Amniotic epithelial cell (primary cell): ENCODE measurements at regions not wholly inside any gene's neighbourhood (a gene's known extent, or its start where the extent isn't known, plus 50 kb on each side); places are given as distances from the start of the nearest gene placed in this dataset.

Source experiments
- DNase-seq: peaks from one replicate; pipeline ENCODE4 v3.0.0-alpha.2; 2010; ENCODE audit warnings: low read depth

DNA sequence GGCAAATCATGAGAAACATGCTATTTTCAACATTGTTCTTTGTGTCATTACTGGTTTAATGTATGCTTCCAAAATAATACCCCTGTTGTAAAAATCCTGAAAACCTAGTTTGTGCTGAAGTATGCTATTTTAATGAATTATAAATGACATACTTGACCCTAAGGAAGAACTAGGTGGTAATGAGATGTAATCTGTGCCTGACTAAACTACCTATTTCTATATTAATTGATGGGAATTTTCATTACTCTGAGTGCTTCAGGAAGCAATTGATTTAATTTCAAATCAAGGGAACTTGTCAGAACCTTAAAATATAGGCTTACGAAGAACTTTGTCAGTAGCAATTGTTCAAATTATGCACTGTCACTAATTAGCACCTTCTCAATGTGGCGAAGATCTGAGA is 1005.6 kb upstream of the SLC10A2 start:
- DNase-seq, result no peak

GRCh38 chr13:104065328-104065727 is 999.1 kb upstream of the SLC10A2 start:
- DNase-seq, result no peak

DNA sequence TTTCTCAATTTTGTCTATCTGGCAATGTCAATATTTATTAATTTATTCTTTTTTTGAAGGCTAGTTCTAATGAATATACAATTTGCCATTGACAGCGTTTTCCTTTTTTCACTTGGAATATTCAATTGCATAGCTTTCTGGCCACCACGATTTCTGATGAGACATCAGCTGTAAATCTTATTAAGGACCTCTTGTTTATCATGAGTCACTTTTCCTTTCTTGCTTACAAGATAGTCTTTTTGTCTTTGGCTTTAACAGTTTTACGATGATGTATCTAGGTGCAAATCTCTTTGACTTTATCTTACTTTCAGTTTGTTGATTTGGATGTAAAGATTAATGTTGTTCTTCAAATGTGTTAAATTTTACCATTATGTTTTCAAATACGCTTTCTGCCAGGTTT is 991.6 kb upstream of the SLC10A2 start:
- DNase-seq, result peak; percentile 47

- no peak for DNase-seq
Measured at GRCh38 chr13:104045907-104046306, 979.7 kb upstream of the SLC10A2 start.

DNA sequence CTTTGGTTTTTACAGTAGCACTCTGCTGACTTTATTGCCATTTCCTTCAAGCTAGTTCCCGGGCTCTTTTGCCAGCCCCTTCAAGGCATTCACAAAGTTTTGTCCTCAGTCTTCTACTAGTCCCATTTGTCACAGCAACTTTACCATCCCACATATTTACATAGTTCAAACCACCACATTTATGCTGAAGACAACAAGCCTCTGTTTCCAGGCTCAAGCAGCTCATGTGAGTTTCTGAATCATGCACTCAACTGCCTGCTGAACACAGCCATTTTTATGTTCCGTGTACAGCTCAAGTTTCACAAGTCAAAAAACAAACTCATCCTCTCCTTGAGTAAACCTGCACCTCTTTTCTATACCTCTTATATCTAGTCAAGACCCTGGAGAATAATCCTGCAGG is 977.0 kb upstream of the SLC10A2 start:
- peak; percentile 37 for DNase-seq

DNA sequence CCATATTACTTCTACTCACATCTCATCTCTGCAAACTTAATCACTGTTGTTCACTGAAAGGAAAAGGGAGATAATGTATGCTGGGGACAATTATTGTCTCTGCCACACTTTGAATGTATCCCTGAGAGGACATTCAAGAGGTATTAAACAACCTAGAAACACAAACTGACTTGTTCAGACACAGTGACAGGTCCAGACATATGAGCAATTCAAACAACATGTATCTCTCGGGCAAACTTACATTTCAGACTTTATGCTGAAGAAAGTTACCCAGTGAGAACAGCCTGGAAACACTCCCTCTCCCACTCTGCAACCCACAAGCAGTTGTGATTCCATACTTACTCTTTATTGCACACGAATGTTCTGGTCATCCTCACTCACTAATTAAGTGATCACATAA is 968.7 kb upstream of the SLC10A2 start:
- DNase-seq, result no peak

DNA sequence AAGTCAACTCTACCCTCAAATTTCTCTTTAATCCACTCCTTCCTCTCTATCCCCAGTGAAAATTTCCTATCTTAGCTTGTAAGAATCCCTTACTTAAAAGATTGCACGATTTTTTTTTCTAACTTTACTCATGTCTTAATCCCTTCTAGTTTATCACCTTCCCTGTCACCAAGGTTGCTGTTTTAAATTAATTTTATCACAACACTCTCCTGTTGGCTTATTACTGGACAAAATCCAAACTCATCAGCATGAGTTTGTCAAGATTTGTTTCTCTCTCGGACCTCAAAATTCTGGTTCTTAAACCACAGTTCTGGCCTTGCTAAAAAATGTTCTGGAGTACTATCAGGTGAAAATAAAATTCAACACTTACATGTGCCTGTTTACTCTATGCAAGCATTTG is 959.1 kb upstream of the SLC10A2 start:
- peak; percentile 56 for DNase-seq

DNA sequence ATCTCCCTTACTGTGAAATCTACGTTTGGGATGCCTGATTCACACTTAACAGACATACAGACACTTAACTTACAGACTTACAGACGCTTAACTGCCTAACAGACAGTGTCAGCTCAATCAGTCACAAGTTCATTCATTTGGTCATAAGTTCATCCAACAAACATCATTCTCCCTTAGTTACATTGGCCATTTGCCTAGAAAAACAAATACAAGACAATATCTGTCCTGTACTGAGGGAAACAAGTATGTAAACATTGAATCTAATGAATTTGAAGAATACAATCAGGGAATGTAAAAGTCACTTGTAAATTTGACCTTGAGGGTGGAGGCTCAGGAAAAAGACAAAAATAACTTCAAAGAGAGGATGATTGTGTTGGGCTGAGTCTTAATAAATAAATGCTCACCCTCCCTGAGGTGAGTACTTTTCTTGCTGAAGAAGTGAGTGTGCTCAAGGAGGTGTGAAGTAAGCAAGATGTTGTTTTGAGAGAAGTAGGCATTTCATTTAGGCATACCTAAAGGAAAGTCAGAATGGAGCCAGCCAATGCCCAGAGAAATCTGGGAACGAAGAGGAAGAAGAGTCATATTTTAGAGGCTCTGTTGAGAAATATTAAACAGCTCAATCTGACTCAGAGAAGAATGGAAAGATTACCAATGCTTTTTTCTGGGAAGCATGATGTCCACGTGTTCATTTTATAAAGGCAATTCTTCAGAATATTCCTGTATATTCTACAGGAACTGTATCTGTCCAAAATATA is 958.4 kb upstream of the SLC10A2 start:
- DNase-seq, result peak; percentile 59

DNA sequence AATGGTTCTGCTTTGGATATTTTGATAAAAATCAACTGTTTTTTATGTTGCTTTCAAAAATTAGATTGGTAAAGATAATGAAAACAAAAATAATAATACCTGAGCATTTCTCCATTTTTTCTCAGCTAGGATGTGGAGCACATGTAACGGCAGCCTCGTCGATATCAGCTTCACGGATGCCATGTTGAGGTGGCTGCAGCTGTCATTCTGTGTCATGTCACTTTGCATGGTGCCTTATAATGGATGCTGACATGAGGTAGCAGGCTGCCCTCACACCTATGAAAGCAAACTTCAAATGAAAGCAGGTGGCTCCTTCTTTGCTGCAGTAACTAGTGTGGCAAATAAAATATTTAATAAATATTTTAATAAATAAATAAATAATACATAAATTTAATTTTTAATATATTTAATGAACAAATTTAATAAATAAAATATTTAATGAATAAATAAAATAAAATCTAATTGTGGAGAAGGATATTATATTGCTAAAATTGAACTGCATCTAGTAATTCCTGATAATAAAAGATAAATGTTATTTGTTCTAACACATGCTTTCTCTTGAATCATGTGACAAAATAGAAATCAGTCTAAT is 955.7 kb upstream of the SLC10A2 start:
- DNase-seq, result no peak

GRCh38 chr13:104017317-104017716 is 951.1 kb upstream of the SLC10A2 start:
- no peak for DNase-seq

- DNase-seq, result peak; percentile 93
Measured at GRCh38 chr13:104015646-104016396, 949.6 kb upstream of the SLC10A2 start.

GRCh38 chr13:104014803-104015645 is 948.8 kb upstream of the SLC10A2 start:
- peak; percentile 91 for DNase-seq

DNA sequence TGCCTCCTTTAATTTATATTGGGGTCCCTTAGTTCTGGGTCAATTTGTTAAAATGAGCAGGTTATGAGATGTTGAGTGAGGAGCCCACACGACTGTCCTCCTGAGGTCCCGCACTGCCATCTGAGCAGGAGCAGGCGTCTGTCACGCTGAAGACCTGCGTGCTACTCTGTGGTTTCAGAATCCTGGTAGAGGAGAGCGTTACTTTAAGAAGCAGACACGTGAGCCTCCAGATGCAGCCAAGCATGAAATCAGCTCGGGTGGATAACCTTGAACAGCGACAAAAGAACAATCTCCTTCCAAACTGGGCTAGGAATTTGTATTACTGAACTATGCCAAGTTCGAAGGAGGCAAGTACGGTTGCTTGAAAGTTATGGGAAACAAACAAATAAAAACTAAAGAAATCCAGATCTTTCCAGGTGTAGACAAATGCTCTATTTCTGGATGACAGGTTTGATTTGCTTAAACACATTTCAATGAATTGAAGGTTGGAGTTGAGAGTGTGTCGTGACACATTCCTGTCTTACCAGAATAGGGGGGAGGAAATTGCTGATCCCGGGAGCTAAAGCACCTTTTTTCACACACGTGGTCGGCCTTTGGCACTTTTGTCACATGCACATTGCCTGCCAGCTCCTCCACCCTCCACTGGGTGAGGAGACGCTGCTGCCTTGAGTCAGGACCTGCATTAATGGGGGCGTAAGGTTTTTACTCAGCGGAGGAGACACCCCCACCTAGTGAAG is 945.5 kb upstream of the SLC10A2 start:
- DNase-seq, result peak; percentile 10

- peak; percentile 80 for DNase-seq
Measured at GRCh38 chr13:104008541-104009435, 942.6 kb upstream of the SLC10A2 start.

DNA sequence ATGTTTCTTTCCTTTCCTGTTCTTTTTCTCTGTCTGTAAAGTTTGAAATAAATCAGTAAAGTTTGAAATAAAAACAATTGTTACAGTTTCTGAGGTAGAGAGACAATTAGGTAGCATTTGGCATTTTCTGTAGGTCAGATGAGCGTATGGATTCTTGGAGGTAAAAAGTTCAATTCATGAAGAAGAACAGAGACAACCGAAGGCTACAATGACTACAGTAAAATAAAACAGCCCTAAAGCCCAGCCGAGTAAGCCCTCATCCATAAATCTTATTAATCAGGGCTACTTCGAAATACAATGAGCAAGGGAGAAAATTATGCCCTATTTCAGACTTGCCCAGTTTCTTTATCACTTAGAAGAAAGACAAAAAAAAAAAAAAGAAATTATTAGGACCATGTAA is 941.9 kb upstream of the SLC10A2 start:
- DNase-seq, result peak; percentile 16

DNA sequence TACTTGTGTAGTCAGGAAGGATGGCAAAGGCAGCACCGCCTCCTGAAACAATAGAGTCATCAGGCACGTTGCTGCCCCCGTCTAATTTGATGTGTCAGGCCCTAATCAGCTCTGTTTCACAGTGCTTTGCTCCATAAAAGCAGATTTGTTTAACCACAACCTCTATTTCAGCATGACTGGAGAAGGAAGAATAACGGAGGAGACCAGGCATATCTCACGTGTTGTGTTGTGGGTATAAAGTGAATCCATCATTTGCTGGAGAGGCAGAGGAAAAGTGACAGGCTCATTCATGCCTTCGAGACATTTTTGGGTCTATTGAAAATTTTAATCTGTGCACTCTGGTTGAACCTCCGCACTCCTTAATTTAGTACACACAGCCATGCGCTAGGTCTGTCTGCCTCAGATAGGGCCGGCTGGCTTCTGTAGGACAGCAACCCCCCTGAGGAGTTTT is 940.4 kb upstream of the SLC10A2 start:
- peak; percentile 94 for DNase-seq

DNA sequence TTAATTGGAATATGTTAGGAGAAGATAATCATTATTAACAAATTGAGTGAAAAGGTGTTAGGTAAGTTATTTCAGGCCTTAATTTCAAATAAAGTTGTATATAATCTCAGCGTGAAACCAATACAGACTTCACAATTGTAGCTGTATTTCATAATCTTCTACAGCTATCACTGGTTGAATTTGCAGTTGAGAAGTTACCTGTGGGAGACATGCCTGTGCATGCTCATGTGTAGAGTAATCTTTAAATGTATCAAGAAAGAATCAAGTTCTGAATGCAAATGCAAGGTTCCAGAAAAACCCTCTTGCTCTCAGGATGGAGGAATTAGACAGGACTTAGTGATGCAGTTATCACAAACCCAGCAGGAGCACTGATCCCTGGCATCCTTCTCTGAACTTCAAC is 938.4 kb upstream of the SLC10A2 start:
- no peak for DNase-seq

DNA sequence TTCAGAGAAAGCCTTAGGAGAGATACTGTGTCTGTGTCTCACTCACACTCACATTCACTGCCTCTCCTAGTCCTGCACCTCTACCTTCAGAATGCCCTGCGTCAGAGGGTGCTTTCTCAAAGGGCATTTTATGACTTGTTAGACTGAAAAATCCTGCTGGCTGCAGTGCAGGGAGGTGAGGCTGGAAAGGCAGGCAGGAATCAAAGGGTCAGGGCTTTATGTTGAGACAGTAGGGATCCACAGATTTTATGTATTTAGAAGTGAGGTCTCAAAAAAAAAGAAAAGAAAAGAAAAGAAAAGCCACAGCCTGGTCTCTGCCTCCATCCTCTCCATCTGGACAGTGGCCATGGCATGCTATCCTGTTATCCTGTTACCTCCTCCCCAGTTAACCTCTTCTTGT is 936.0 kb upstream of the SLC10A2 start:
- no peak for DNase-seq

DNA sequence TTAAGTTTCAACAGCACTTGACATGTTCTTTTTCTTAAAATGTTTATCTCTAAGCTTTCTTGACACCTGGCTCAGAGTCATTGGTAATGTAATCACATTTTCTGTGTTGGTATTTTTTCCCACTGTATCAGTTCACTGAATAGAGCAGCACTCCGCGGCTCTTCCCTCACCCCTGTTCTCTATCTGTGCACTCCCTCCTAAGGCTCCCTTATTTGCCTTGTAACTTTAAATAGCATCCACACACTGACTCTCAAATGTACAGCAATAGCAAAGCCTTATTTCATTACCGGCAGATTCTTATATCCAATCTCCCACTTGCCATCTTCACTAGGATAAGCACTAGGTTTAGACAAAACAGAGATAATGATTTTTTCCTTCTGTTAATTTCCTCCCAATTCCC is 935.5 kb upstream of the SLC10A2 start:
- DNase-seq, result no peak

DNA sequence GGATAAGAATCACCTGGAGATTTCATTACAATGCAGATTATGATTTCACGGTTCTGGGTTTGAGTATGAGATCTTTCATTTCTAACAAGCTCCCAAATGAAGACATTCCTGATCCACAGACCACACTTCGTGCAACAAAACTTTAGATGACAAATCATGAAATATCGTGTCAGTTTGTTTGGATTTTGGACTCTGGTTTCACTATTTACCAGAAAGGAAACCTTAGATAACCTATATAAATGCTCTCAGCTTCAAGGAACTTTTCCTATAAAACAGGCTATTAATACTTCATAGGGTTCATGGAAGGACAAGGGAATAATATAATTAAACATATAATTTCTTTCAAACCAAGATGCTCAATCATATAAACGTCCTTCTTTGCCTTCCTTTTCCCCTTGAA is 930.5 kb upstream of the SLC10A2 start:
- DNase-seq, result no peak
